HCT116 (cell line): ENCODE measurements at regions not wholly inside any gene's neighbourhood (a gene's known extent, or its start where the extent isn't known, plus 50 kb on each side); places are given as distances from the start of the nearest gene placed in this dataset.

ENCODE experiments used
- ATF3 ChIP-seq: IDR thresholded peaks from 2 replicates; pipeline ENCODE4 v1.6.1; 2012
- CEBPB ChIP-seq: IDR thresholded peaks from 2 replicates; pipeline ENCODE4 v1.6.1; 2012; ENCODE audit warnings: low read depth
- CTCF ChIP-seq, 3 experiments: fragments of 200-600 bp in 1 of 3; sonication (generic) in 1 of 3; IDR thresholded peaks in 2 of 3; conservative IDR thresholded peaks in 1 of 3; 2 replicates each; pipeline ENCODE4 v1.5.1; 2012 to 2017; ENCODE audit warnings: low read depth in 2 of 3, low read length in 2 of 3, antibody characterized with exemption in 1 of 3, borderline replicate concordance in 1 of 3, control low read depth in 1 of 3, mild to moderate bottlenecking in 1 of 3, mixed read lengths in 1 of 3, mixed run types in 1 of 3, moderate library complexity in 1 of 3; ENCODE audit not compliant: insufficient read depth in 1 of 3
- EZH2 ChIP-seq: fragments of 200-600 bp; sonication (generic); IDR thresholded peaks from 2 replicates; pipeline ENCODE4 v1.6.1; 2017; ENCODE audit warnings: antibody characterized with exemption, mixed run types
- EZH2phosphoT487 ChIP-seq: fragments of 200-600 bp; IDR thresholded peaks from 2 replicates; pipeline ENCODE4 v1.6.1; 2018; ENCODE audit warnings: antibody characterized with exemption, borderline replicate concordance
- JUND ChIP-seq: IDR thresholded peaks from 2 replicates; pipeline ENCODE4 v1.6.1; 2012
- MAX ChIP-seq: IDR thresholded peaks from 2 replicates; pipeline ENCODE4 v1.6.1; 2012
- POLR2A ChIP-seq: IDR thresholded peaks from 2 replicates; pipeline ENCODE4 v1.7.0; 2011; ENCODE audit warnings: borderline replicate concordance; ENCODE audit not compliant: insufficient read depth, insufficient read length; ENCODE audit errors: extremely low read depth
- POLR2AphosphoS5 ChIP-seq: IDR thresholded peaks from 2 replicates; pipeline ENCODE4 v1.6.1; 2011; ENCODE audit warnings: mild to moderate bottlenecking, low read depth, low read length, moderate library complexity
- REST ChIP-seq: IDR thresholded peaks from 2 replicates; pipeline ENCODE4 v1.6.1; 2012; ENCODE audit warnings: low read depth
- SP1 ChIP-seq: IDR thresholded peaks from 2 replicates; pipeline ENCODE4 v1.6.1; 2012; ENCODE audit warnings: low read depth
- TCF7L2 ChIP-seq: IDR thresholded peaks from 2 replicates; pipeline ENCODE4 v1.7.0; 2011; ENCODE audit warnings: borderline replicate concordance, inconsistent platforms; ENCODE audit not compliant: insufficient read depth, insufficient read length; ENCODE audit errors: extremely low read depth
- YY1 ChIP-seq: IDR thresholded peaks from 2 replicates; pipeline ENCODE4 v1.6.1; 2011; ENCODE audit warnings: low read length, low read depth, moderate library complexity, mild to moderate bottlenecking; ENCODE audit not compliant: insufficient replicate concordance; ENCODE audit errors: extremely low read depth
- ZFX ChIP-seq: fragments of 450-650 bp; IDR thresholded peaks from 2 replicates; pipeline ENCODE4 v1.6.1; 2017

- TF ChIP-seq CTCF (IDR thresholded peaks at IDR 0.05 in 2 of 3, conservative IDR thresholded peaks at IDR 0.05 in 1 of 3; ENCODE audit: borderline replicate concordance in 1 of 3, insufficient read depth in 1 of 3, low read depth in 2 of 3, low read length in 2 of 3) = no peak
- TF ChIP-seq REST = no peak
- TF ChIP-seq ATF3 = no peak
- no peak for TF ChIP-seq POLR2AphosphoS5
- no peak for TF ChIP-seq EZH2phosphoT487
- TF ChIP-seq SP1 = no peak
- no peak for TF ChIP-seq YY1
- TF ChIP-seq POLR2A = no peak
- no peak for TF ChIP-seq CEBPB
- no peak for TF ChIP-seq JUND
- TF ChIP-seq MAX = no peak
- no peak for TF ChIP-seq ZFX
- TF ChIP-seq EZH2 = no peak
- TF ChIP-seq TCF7L2 = no peak
Measured at GRCh38 chr3:194933465-194933864, 247.8 kb downstream of the FAM43A start.
